ENCODE measurements at regions not wholly inside any gene's neighbourhood (a gene's known extent, or its start where the extent isn't known, plus 50 kb on each side); places are given as distances from the start of the nearest gene placed in this dataset.

- Histone ChIP-seq H3K4me1 (no peaks in the 10 kb centered on the region), H3K27ac (no peak overlapping the region), H3K27me3 (no peaks in the 10 kb centered on the region), H3K9me3 (no peaks in the 10 kb centered on the region), H3K36me3 (no peaks in the 10 kb centered on the region), H3K4me3 (no peak overlapping the region)
- no peak for TF ChIP-seq CTCF (IDR thresholded peaks at IDR 0.05)
- no peak for DNase-seq (ENCODE audit: low spot score)
These were observed 592.5 kb downstream of the CCDC171 start for GRCh38 chr9:16145196-16145950.

GRCh38 chr9:16147726-16148125, 594.9 kb downstream of the CCDC171 start:
- Histone ChIP-seq H3K4me1 (no peaks in the 10 kb centered on the region), H3K4me3 (no peak overlapping the region), H3K27ac (no peak overlapping the region), H3K36me3 (no peaks in the 10 kb centered on the region), H3K27me3 (no peaks in the 10 kb centered on the region), H3K9me3 (no peaks in the 10 kb centered on the region)
- no peak for DNase-seq (ENCODE audit: low spot score)
- no peak for TF ChIP-seq CTCF (IDR thresholded peaks at IDR 0.05)

- Histone ChIP-seq H3K4me3 (no peak overlapping the region), H3K36me3 (no peaks in the 10 kb centered on the region), H3K4me1 (no peaks in the 10 kb centered on the region), H3K27ac (no peak overlapping the region), H3K9me3 (no peaks in the 10 kb centered on the region), H3K27me3 (no peaks in the 10 kb centered on the region)
- DNase-seq (ENCODE audit: low spot score) = no peak
- TF ChIP-seq CTCF (IDR thresholded peaks at IDR 0.05) = no peak
These were observed 597.7 kb downstream of the CCDC171 start for GRCh38 chr9:16150501-16150900.

- no peak for TF ChIP-seq CTCF (IDR thresholded peaks at IDR 0.05)
- no peaks in the 10 kb centered on the region for H3K27me3 ChIP-seq
- no peaks in the 10 kb centered on the region for H3K4me1 ChIP-seq
- H3K27ac ChIP-seq = no peak overlapping the region
- H3K36me3 ChIP-seq = no peaks in the 10 kb centered on the region
- no peak for DNase-seq (ENCODE audit: low spot score)
- H3K4me3 ChIP-seq = no peak overlapping the region
- H3K9me3 ChIP-seq = no peaks in the 10 kb centered on the region
These were observed 598.3 kb downstream of the CCDC171 start for GRCh38 chr9:16150938-16151650.

GRCh38 chr9:16152276-16153101, 599.6 kb downstream of the CCDC171 start:
- Histone ChIP-seq H3K27ac (no peak overlapping the region), H3K9me3 (no peaks in the 10 kb centered on the region), H3K4me3 (no peak overlapping the region), H3K4me1 (no peaks in the 10 kb centered on the region), H3K36me3 (no peaks in the 10 kb centered on the region), H3K27me3 (no peaks in the 10 kb centered on the region)
- TF ChIP-seq CTCF (IDR thresholded peaks at IDR 0.05) = no peak
- DNase-seq (ENCODE audit: low spot score) = no peak

Measured in right atrium auricular region (tissue), 2 donors.